ENCODE measurements at regions not wholly inside any gene's neighbourhood (a gene's known extent, or its start where the extent isn't known, plus 50 kb on each side); places are given as distances from the start of the nearest gene placed in this dataset.

DNA sequence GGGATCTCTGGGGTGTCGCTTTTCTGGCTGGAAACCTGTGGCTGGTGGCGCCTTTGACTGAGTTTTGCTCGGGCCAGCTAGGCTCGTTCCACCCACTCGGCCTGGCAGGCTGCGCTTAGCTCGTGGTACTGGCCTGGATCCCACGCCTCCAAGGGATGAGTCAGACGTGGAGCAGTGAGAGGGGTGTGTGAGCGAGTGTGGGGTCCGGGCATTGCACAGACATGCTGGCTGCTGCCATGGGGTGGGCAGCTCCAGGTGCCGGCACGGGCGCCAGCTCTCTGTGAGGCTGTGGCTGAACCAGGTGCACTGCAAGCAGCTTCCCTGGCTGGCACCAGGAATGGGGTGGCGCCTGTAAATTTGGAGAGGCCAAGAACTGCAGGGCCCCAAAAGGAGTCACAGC, 63.1 kb upstream of the CACNA2D1 start:
- TF ChIP-seq ZFX (IDR thresholded peaks at IDR 0.05) (no peak), EZH2 (IDR thresholded peaks at IDR 0.05) (no peak)
- TF ChIP-seq, protein P1, sequence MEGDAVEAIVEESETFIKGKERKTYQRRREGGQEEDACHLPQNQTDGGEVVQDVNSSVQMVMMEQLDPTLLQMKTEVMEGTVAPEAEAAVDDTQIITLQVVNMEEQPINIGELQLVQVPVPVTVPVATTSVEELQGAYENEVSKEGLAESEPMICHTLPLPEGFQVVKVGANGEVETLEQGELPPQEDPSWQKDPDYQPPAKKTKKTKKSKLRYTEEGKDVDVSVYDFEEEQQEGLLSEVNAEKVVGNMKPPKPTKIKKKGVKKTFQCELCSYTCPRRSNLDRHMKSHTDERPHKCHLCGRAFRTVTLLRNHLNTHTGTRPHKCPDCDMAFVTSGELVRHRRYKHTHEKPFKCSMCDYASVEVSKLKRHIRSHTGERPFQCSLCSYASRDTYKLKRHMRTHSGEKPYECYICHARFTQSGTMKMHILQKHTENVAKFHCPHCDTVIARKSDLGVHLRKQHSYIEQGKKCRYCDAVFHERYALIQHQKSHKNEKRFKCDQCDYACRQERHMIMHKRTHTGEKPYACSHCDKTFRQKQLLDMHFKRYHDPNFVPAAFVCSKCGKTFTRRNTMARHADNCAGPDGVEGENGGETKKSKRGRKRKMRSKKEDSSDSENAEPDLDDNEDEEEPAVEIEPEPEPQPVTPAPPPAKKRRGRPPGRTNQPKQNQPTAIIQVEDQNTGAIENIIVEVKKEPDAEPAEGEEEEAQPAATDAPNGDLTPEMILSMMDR (IDR thresholded peaks at IDR 0.05 in 2 of 3, conservative IDR thresholded peaks at IDR 0.05 in 1 of 3; ENCODE audit: borderline replicate concordance in 1 of 3, insufficient read depth in 1 of 3, low read depth in 2 of 3, low read length in 2 of 3), result no peak
- TF ChIP-seq, protein P2, sequence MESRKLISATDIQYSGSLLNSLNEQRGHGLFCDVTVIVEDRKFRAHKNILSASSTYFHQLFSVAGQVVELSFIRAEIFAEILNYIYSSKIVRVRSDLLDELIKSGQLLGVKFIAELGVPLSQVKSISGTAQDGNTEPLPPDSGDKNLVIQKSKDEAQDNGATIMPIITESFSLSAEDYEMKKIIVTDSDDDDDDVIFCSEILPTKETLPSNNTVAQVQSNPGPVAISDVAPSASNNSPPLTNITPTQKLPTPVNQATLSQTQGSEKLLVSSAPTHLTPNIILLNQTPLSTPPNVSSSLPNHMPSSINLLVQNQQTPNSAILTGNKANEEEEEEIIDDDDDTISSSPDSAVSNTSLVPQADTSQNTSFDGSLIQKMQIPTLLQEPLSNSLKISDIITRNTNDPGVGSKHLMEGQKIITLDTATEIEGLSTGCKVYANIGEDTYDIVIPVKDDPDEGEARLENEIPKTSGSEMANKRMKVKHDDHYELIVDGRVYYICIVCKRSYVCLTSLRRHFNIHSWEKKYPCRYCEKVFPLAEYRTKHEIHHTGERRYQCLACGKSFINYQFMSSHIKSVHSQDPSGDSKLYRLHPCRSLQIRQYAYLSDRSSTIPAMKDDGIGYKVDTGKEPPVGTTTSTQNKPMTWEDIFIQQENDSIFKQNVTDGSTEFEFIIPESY (IDR thresholded peaks at IDR 0.05; ENCODE audit: extremely low read depth, insufficient replicate concordance, low read length), result no peak
- TF ChIP-seq, protein P3, sequence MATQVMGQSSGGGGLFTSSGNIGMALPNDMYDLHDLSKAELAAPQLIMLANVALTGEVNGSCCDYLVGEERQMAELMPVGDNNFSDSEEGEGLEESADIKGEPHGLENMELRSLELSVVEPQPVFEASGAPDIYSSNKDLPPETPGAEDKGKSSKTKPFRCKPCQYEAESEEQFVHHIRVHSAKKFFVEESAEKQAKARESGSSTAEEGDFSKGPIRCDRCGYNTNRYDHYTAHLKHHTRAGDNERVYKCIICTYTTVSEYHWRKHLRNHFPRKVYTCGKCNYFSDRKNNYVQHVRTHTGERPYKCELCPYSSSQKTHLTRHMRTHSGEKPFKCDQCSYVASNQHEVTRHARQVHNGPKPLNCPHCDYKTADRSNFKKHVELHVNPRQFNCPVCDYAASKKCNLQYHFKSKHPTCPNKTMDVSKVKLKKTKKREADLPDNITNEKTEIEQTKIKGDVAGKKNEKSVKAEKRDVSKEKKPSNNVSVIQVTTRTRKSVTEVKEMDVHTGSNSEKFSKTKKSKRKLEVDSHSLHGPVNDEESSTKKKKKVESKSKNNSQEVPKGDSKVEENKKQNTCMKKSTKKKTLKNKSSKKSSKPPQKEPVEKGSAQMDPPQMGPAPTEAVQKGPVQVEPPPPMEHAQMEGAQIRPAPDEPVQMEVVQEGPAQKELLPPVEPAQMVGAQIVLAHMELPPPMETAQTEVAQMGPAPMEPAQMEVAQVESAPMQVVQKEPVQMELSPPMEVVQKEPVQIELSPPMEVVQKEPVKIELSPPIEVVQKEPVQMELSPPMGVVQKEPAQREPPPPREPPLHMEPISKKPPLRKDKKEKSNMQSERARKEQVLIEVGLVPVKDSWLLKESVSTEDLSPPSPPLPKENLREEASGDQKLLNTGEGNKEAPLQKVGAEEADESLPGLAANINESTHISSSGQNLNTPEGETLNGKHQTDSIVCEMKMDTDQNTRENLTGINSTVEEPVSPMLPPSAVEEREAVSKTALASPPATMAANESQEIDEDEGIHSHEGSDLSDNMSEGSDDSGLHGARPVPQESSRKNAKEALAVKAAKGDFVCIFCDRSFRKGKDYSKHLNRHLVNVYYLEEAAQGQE (IDR thresholded peaks at IDR 0.05; ENCODE audit: low read depth), result no peak
